ENCODE measurements at regions not wholly inside any gene's neighbourhood (a gene's known extent, or its start where the extent isn't known, plus 50 kb on each side); places are given as distances from the start of the nearest gene placed in this dataset.

GRCh38 chr4:66506985-66507384 lies 836.7 kb upstream of the EPHA5 start:
- Histone ChIP-seq H3K9ac (ENCODE audit: insufficient read depth, low read depth, low read length) (no peak overlapping the region), H3K4me1 (ENCODE audit: insufficient read depth, low read length) (no peaks in the 10 kb centered on the region), H4K20me1 (ENCODE audit: insufficient read depth, low read length) (no peaks in the 10 kb centered on the region), H3K36me3 (replicated peaks in 1 of 2; ENCODE audit: control insufficient read depth in 1 of 2, insufficient read depth in 2 of 2, low read length in 2 of 2) (no peaks in the 10 kb centered on the region), H3K79me2 (ENCODE audit: insufficient read depth, low read length) (no peaks in the 10 kb centered on the region), H3K9me3 (ENCODE audit: low read length) (peaks cover 2% of the 10 kb centered on the region), H3K4me2 (ENCODE audit: low read depth, low read length) (no peak overlapping the region), H3K4me3 (replicated peaks in 1 of 3; ENCODE audit: insufficient read depth in 1 of 3, low read depth in 2 of 3, low read length in 3 of 3) (no peak overlapping the region), H3K27ac (ENCODE audit: extremely low read length, insufficient read depth, low read length) (no peak overlapping the region), H3K27me3 (ENCODE audit: control insufficient read depth in 1 of 2, insufficient read depth in 2 of 2, low read length in 2 of 2) (no peaks in the 10 kb centered on the region; a peak in 1 of 5 replicates), H2AFZ (ENCODE audit: low read length) (no peak overlapping the region)
- DNase-seq (ENCODE audit: low spot score) (no peak), FAIRE-seq (no peak), ATAC-seq (no peak)
- BruUV-seq (replicated peaks) = no TSS peak
- POLR2A ChIA-PET = no interaction called here
- TF ChIP-seq ZNF224 (CRISPR knock-in tag; IDR thresholded peaks at IDR 0.05) = no peak
- TF ChIP-seq CHD4 (IDR thresholded peaks at IDR 0.05; ENCODE audit: borderline replicate concordance, low read length) = no peak
- no peak for TF ChIP-seq ATF5 (CRISPR knock-in tag; IDR thresholded peaks at IDR 0.05; ENCODE audit: low read depth)
- no peak for TF ChIP-seq ZNF451 (CRISPR knock-in tag; IDR thresholded peaks at IDR 0.05)
- no peak for TF ChIP-seq EZH2 (conservative IDR thresholded peaks at IDR 0.05; ENCODE audit: low read depth, low read length)
- no peak for TF ChIP-seq ZNF703 (CRISPR knock-in tag; IDR thresholded peaks at IDR 0.05; ENCODE audit: borderline replicate concordance)
- no peak for TF ChIP-seq ZNF530 (CRISPR knock-in tag; IDR thresholded peaks at IDR 0.05; ENCODE audit: low read depth)
- TF ChIP-seq ZNF333 (CRISPR knock-in tag; IDR thresholded peaks at IDR 0.05; ENCODE audit: borderline replicate concordance) = no peak
- TF ChIP-seq ZNF292 (CRISPR knock-in tag; IDR thresholded peaks at IDR 0.05; ENCODE audit: borderline replicate concordance, low read depth) = no peak
- no peak for TF ChIP-seq ZNF644 (CRISPR knock-in tag; IDR thresholded peaks at IDR 0.05; ENCODE audit: low read depth)
- no peak for TF ChIP-seq SMARCE1 (IDR thresholded peaks at IDR 0.05; ENCODE audit: borderline replicate concordance)
- no peak for TF ChIP-seq ZNF329 (CRISPR knock-in tag; IDR thresholded peaks at IDR 0.05; ENCODE audit: low read depth)
- intact Hi-C loops (cut with micrococcal nuclease; ENCODE audit: unreplicated experiment) = no loop called here
- CTCF ChIA-PET (ENCODE audit: low intra/inter-chr PET ratio, low total read pairs) = no interaction called here
- WGBS (ENCODE audit: low lambda C conversion rate) = 0% methylated on average over 2 of the region's 2 CpGs
- in situ Hi-C loops (cut with HindIII; ENCODE audit: extremely low pct_ligation_motif_present, low pct_unique_long_range_greater_than_20kb) = no loop called here

Measured in HepG2 (cell line).